ENCODE measurements at regions not wholly inside any gene's neighbourhood (a gene's known extent, or its start where the extent isn't known, plus 50 kb on each side); places are given as distances from the start of the nearest gene placed in this dataset.

GRCh38 chr3:18795078-18795477 is 353.2 kb upstream of the KCNH8 start:
- TF ChIP-seq USF1 (IDR thresholded peaks at IDR 0.05) (no peak), EGR1 (IDR thresholded peaks at IDR 0.05) (no peak), CEBPB (IDR thresholded peaks at IDR 0.05) (no peak), TEAD4 (IDR thresholded peaks at IDR 0.05) (no peak), CREB1 (IDR thresholded peaks at IDR 0.05; ENCODE audit: low read depth) (no peak), REST (IDR thresholded peaks at IDR 0.05; ENCODE audit: low read depth) (no peak), RAD21 (IDR thresholded peaks at IDR 0.05; ENCODE audit: low read depth) (no peak), NFIC (IDR thresholded peaks at IDR 0.05) (no peak), TAF1 (IDR thresholded peaks at IDR 0.05; ENCODE audit: low read depth) (no peak), ZBTB7A (IDR thresholded peaks at IDR 0.05; ENCODE audit: low read depth) (no peak), FOXM1 (IDR thresholded peaks at IDR 0.05; ENCODE audit: borderline replicate concordance, low read depth) (no peak)
- TF ChIP-seq, protein P1, sequence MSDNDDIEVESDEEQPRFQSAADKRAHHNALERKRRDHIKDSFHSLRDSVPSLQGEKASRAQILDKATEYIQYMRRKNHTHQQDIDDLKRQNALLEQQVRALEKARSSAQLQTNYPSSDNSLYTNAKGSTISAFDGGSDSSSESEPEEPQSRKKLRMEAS (IDR thresholded peaks at IDR 0.05), result no peak

- no peak for TF ChIP-seq CEBPB (IDR thresholded peaks at IDR 0.05)
- no peak for TF ChIP-seq EGR1 (IDR thresholded peaks at IDR 0.05)
- no peak for TF ChIP-seq TAF1 (IDR thresholded peaks at IDR 0.05; ENCODE audit: low read depth)
- no peak for TF ChIP-seq TCF12 (IDR thresholded peaks at IDR 0.05; ENCODE audit: low read depth)
- TF ChIP-seq EP300 (IDR thresholded peaks at IDR 0.05; ENCODE audit: borderline replicate concordance), result no peak
- no peak for TF ChIP-seq REST (IDR thresholded peaks at IDR 0.05; ENCODE audit: low read depth)
- TF ChIP-seq NFIC (IDR thresholded peaks at IDR 0.05), result no peak
- no peak for TF ChIP-seq TEAD4 (IDR thresholded peaks at IDR 0.05)
- TF ChIP-seq, protein P1 (IDR thresholded peaks at IDR 0.05), result no peak
Measured at GRCh38 chr3:18791752-18792151, 356.6 kb upstream of the KCNH8 start.

GRCh38 chr3:18791182-18791581 is 357.1 kb upstream of the KCNH8 start:
- TF ChIP-seq USF1 (IDR thresholded peaks at IDR 0.05) (no peak), RAD21 (IDR thresholded peaks at IDR 0.05; ENCODE audit: low read depth) (no peak), EP300 (IDR thresholded peaks at IDR 0.05; ENCODE audit: borderline replicate concordance) (no peak), FOXM1 (IDR thresholded peaks at IDR 0.05; ENCODE audit: borderline replicate concordance, low read depth) (no peak), CEBPB (IDR thresholded peaks at IDR 0.05) (no peak), REST (IDR thresholded peaks at IDR 0.05; ENCODE audit: low read depth) (no peak), ZBTB7A (IDR thresholded peaks at IDR 0.05; ENCODE audit: low read depth) (no peak), EGR1 (IDR thresholded peaks at IDR 0.05) (no peak), CREB1 (IDR thresholded peaks at IDR 0.05; ENCODE audit: low read depth) (no peak), NFIC (IDR thresholded peaks at IDR 0.05) (no peak), TAF1 (IDR thresholded peaks at IDR 0.05; ENCODE audit: low read depth) (no peak), YY1 (IDR thresholded peaks at IDR 0.05; ENCODE audit: low read depth) (no peak)
- TF ChIP-seq, protein P1 (IDR thresholded peaks at IDR 0.05), result no peak

- TF ChIP-seq USF1 (IDR thresholded peaks at IDR 0.05), result no peak
- no peak for TF ChIP-seq CREB1 (IDR thresholded peaks at IDR 0.05; ENCODE audit: low read depth)
- TF ChIP-seq RAD21 (IDR thresholded peaks at IDR 0.05; ENCODE audit: low read depth), result no peak
- no peak for TF ChIP-seq REST (IDR thresholded peaks at IDR 0.05; ENCODE audit: low read depth)
- no peak for TF ChIP-seq ZBTB7A (IDR thresholded peaks at IDR 0.05; ENCODE audit: low read depth)
- no peak for TF ChIP-seq CEBPB (IDR thresholded peaks at IDR 0.05)
- no peak for TF ChIP-seq YY1 (IDR thresholded peaks at IDR 0.05; ENCODE audit: low read depth)
- no peak for TF ChIP-seq TAF1 (IDR thresholded peaks at IDR 0.05; ENCODE audit: low read depth)
- no peak for TF ChIP-seq TCF12 (IDR thresholded peaks at IDR 0.05; ENCODE audit: low read depth)
- no peak for TF ChIP-seq TEAD4 (IDR thresholded peaks at IDR 0.05)
- TF ChIP-seq, protein P1 (IDR thresholded peaks at IDR 0.05), result no peak
- TF ChIP-seq EGR1 (IDR thresholded peaks at IDR 0.05), result no peak
- no peak for TF ChIP-seq NFIC (IDR thresholded peaks at IDR 0.05)
- TF ChIP-seq EP300 (IDR thresholded peaks at IDR 0.05; ENCODE audit: borderline replicate concordance), result no peak
Measured at GRCh38 chr3:18790384-18790783, 357.9 kb upstream of the KCNH8 start.

Measured in Ishikawa (cell line).